Kidney (tissue), 13 donors: ENCODE measurements at regions not wholly inside any gene's neighbourhood (a gene's known extent, or its start where the extent isn't known, plus 50 kb on each side); places are given as distances from the start of the nearest gene placed in this dataset.

Experiments used
- DNase-seq, 5 donors: peaks; one replicate each; pipeline ENCODE4 v3.0.0-alpha.2; 2013 to 2020
- FAIRE-seq: peaks from 2 replicates; lab custom pipeline; 2012; peaks lifted over from hg19 to GRCh38; lab: Jason Lieb, UNC
- H3K27ac ChIP-seq, 2 donors: one replicate each; pipeline ENCODE4 v1.7.0; 2013; ENCODE audit warnings: low read depth in 2 of 2, low read length in 2 of 2, inconsistent platforms in 1 of 2
- H3K27me3 ChIP-seq: one replicate; pipeline ENCODE4 v1.7.1; 2013; ENCODE audit warnings: low read length, inconsistent platforms; ENCODE audit not compliant: control insufficient read depth, insufficient read depth
- H3K36me3 ChIP-seq, 3 donors: one replicate each; pipeline versions ENCODE4 v1.7.0 to v1.7.1; 2013; ENCODE audit warnings: low read length in 3 of 3, control low read depth in 1 of 3, inconsistent platforms in 1 of 3; ENCODE audit not compliant: insufficient read depth in 3 of 3, control insufficient read depth in 2 of 3
- H3K4me1 ChIP-seq, 3 donors: one replicate each; pipeline versions ENCODE4 v1.7.0 to v1.7.1; 2013; ENCODE audit warnings: low read length in 3 of 3, inconsistent platforms in 1 of 3, low read depth in 1 of 3; ENCODE audit not compliant: control insufficient read depth in 2 of 3, insufficient read depth in 2 of 3
- H3K4me3 ChIP-seq, 3 donors: one replicate each; pipeline versions ENCODE4 v1.7.0 to v1.8.1; 2013; ENCODE audit warnings: low read length in 3 of 3, control low read depth in 1 of 3, inconsistent platforms in 1 of 3
- H3K9ac ChIP-seq, 3 donors: one replicate each; pipeline versions ENCODE4 v1.7.0 to v1.7.1; 2013; ENCODE audit warnings: low read length in 3 of 3, control low read depth in 1 of 3, inconsistent platforms in 1 of 3
- H3K9me3 ChIP-seq, 3 donors: one replicate each; pipeline versions ENCODE4 v1.7.0 to v1.7.1; 2013; ENCODE audit warnings: low read length in 3 of 3, control low read depth in 1 of 3, inconsistent platforms in 1 of 3; ENCODE audit not compliant: control insufficient read depth in 2 of 3, insufficient read depth in 1 of 3
- CTCF ChIP-seq: IDR thresholded peaks from 3 replicates; pipeline ENCODE4 v1.5.1; 2012; ENCODE audit warnings: mild to moderate bottlenecking, moderate library complexity, borderline replicate concordance; ENCODE audit not compliant: insufficient read depth; ENCODE audit errors: extremely low read depth
- intact Hi-C: fragments of 100-400 bp; cut with DNase I; formaldehyde crosslinking; loops from one replicate; pipeline ENCODE4 v1.11.1; 2022
- donor health status: control.
- donor health status: control.
- donor health status: control.
- donor health status: control.
- donor health status: control.
- donor health status: DM: yes; HTN: yes; CAD: no.
- donor health status: Normal renal cell carcinoma (clear cell type).

GRCh38 chr4:8683462-8683861 is 90.9 kb downstream of the CPZ start:
- Histone ChIP-seq H3K9ac (no peak overlapping the region), H3K4me3 (no peak overlapping the region), H3K27me3 (peaks cover 8% of the 10 kb centered on the region), H3K36me3 (no peaks in the 10 kb centered on the region), H3K4me1 (no peaks in the 10 kb centered on the region), H3K9me3 (no peaks in the 10 kb centered on the region), H3K27ac (no peak overlapping the region)
- FAIRE-seq, result no peak
- DNase-seq, result no peak
- no peak for TF ChIP-seq CTCF
- intact Hi-C loops, result no loop called here

- no peak for TF ChIP-seq CTCF
- Histone ChIP-seq H3K27ac (no peak overlapping the region), H3K9ac (no peak overlapping the region), H3K36me3 (no peaks in the 10 kb centered on the region), H3K4me3 (no peak overlapping the region), H3K27me3 (peaks cover 4% of the 10 kb centered on the region), H3K9me3 (no peaks in the 10 kb centered on the region), H3K4me1 (no peaks in the 10 kb centered on the region)
- FAIRE-seq, result no peak
- intact Hi-C loops, result no loop called here
- DNase-seq, result no peak
Observed at GRCh38 chr4:8682725-8683124, 90.2 kb downstream of the CPZ start.

- Histone ChIP-seq H3K27ac (no peak overlapping the region), H3K9me3 (no peaks in the 10 kb centered on the region), H3K9ac (no peak overlapping the region), H3K4me3 (no peak overlapping the region), H3K27me3 (peaks cover 4% of the 10 kb centered on the region), H3K36me3 (no peaks in the 10 kb centered on the region), H3K4me1 (no peaks in the 10 kb centered on the region)
- intact Hi-C loops, result no loop called here
- DNase-seq (no peak), FAIRE-seq (no peak)
- no peak for TF ChIP-seq CTCF
Observed at GRCh38 chr4:8682296-8682695, 89.7 kb downstream of the CPZ start.

- Histone ChIP-seq H3K4me3 (no peak overlapping the region), H3K9me3 (no peaks in the 10 kb centered on the region), H3K36me3 (no peaks in the 10 kb centered on the region), H3K9ac (no peak overlapping the region), H3K27ac (no peak overlapping the region), H3K27me3 (no peaks in the 10 kb centered on the region), H3K4me1 (no peaks in the 10 kb centered on the region)
- intact Hi-C loops, result no loop called here
- TF ChIP-seq CTCF, result no peak
- no peak for FAIRE-seq
- no peak for DNase-seq
Observed at GRCh38 chr4:8681391-8681790, 88.8 kb downstream of the CPZ start.
